Astrocyte (in vitro differentiated cells and primary cell): ENCODE measurements at regions not wholly inside any gene's neighbourhood (a gene's known extent, or its start where the extent isn't known, plus 50 kb on each side); places are given as distances from the start of the nearest gene placed in this dataset.

Experiments
- CTCF ChIP-seq: IDR thresholded peaks from 2 replicates; pipeline ENCODE4 v1.5.1; 2011; ENCODE audit warnings: low read depth, mild to moderate bottlenecking, inconsistent platforms, low read length, moderate library complexity; ENCODE audit not compliant: insufficient read depth
- EZH2 ChIP-seq: IDR thresholded peaks from 2 replicates; pipeline ENCODE4 v1.6.1; 2012; ENCODE audit warnings: mild to moderate bottlenecking, low read length, inconsistent platforms; ENCODE audit not compliant: insufficient read depth

GRCh38 chr3:43160664-43161063 is 54.8 kb upstream of the POMGNT2 start:
- TF ChIP-seq CTCF (no peak), EZH2 (no peak)
